ENCODE measurements at regions not wholly inside any gene's neighbourhood (a gene's known extent, or its start where the extent isn't known, plus 50 kb on each side); places are given as distances from the start of the nearest gene placed in this dataset.

DNA sequence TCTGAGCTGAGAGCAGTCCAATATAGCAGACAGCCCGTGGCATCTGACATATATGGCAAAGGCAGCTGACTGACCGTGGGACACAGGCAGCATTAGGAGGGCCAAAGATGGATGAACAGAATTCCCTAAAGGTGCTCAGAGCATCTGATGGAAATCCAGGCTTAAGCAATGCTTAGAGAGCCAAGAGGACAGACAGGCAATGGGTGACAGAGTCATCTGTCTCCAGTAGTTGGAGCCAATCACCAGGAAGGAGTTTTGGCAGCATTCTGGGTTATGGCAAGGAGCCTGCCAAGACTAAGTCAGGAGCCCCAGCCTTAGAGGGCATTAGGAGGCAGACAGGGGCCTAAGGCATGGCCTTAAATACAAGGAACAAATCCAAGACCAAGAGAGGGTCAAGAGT, 153.3 kb upstream of the USP9X start:
- in situ Hi-C loops (cut with MboI), result no loop called here
- no peaks in the 10 kb centered on the region for H4K20me1 ChIP-seq (ENCODE audit: control insufficient read depth, insufficient read depth)
- SMC1A ChIA-PET (ENCODE audit: uncharacterized antibody, unreplicated experiment), result interaction anchor here (1.1 to 1.3 kb wide), 2 partner anchors 11 to 12 kb away, joined by 3 read pairs; no protein-coding TSS in a partner anchor
- H3K79me2 ChIP-seq (ENCODE audit: control insufficient read depth, insufficient read depth, low read length), result no peaks in the 10 kb centered on the region
- H3K4me2 ChIP-seq (ENCODE audit: control insufficient read depth, insufficient read depth), result no peak overlapping the region
- BruUV-seq (replicated peaks), result no TSS peak
- ATAC-seq, result peak; percentile 61
- H3K36me3 ChIP-seq (ENCODE audit: control insufficient read depth in 2 of 2, insufficient read depth in 2 of 2, low read length in 1 of 2), result no peaks in the 10 kb centered on the region
- no peak overlapping the region for H3K4me3 ChIP-seq
- no peak overlapping the region for H3K9ac ChIP-seq (ENCODE audit: control insufficient read depth, insufficient read depth, low read length)
- H3K4me1 ChIP-seq (ENCODE audit: control insufficient read depth, insufficient read depth, low read length), result peaks cover 6% of the 10 kb centered on the region
- peaks cover 8% of the 10 kb centered on the region; the same call in 2 of the 3 replicates for H3K9me3 ChIP-seq (replicated peaks; ENCODE audit: control insufficient read depth, insufficient read depth, low read length)
- FAIRE-seq, result no peak
- H3K27ac ChIP-seq (ENCODE audit: control insufficient read depth, insufficient read depth), result no peak overlapping the region
- POLR2A ChIA-PET, result no interaction called here
- RAD21 ChIA-PET (ENCODE audit: unreplicated experiment), result interaction anchor here (0.9 to 2.0 kb wide), 3 partner anchors 11 to 183 kb away, joined by 3 to 5 read pairs (median 3); no protein-coding TSS in a partner anchor
- no peak overlapping the region for H2AFZ ChIP-seq (ENCODE audit: control insufficient read depth, low read depth, low read length)
- WGBS (ENCODE audit: insufficient coverage, insufficient replicate concordance, low lambda C conversion rate, missing lambda C conversion rate), result 34% methylated on average over 2 of the region's 2 CpGs
- CTCF ChIA-PET, result interaction anchor here (1.5 to 1.8 kb wide), 2 partner anchors 54 to 183 kb away, joined by 5 to 7 read pairs; no protein-coding TSS in a partner anchor
- H3K27me3 ChIP-seq (replicated peaks in 1 of 2; ENCODE audit: control insufficient read depth in 2 of 2, insufficient read depth in 2 of 2, low read length in 1 of 2), result no peaks in the 10 kb centered on the region; a peak in 1 of 4 replicates
- TF ChIP-seq CREB1 (IDR thresholded peaks at IDR 0.05; ENCODE audit: low read depth), result peak; percentile 41; the same call in 1 of the 2 replicates
- TF ChIP-seq, protein P1, sequence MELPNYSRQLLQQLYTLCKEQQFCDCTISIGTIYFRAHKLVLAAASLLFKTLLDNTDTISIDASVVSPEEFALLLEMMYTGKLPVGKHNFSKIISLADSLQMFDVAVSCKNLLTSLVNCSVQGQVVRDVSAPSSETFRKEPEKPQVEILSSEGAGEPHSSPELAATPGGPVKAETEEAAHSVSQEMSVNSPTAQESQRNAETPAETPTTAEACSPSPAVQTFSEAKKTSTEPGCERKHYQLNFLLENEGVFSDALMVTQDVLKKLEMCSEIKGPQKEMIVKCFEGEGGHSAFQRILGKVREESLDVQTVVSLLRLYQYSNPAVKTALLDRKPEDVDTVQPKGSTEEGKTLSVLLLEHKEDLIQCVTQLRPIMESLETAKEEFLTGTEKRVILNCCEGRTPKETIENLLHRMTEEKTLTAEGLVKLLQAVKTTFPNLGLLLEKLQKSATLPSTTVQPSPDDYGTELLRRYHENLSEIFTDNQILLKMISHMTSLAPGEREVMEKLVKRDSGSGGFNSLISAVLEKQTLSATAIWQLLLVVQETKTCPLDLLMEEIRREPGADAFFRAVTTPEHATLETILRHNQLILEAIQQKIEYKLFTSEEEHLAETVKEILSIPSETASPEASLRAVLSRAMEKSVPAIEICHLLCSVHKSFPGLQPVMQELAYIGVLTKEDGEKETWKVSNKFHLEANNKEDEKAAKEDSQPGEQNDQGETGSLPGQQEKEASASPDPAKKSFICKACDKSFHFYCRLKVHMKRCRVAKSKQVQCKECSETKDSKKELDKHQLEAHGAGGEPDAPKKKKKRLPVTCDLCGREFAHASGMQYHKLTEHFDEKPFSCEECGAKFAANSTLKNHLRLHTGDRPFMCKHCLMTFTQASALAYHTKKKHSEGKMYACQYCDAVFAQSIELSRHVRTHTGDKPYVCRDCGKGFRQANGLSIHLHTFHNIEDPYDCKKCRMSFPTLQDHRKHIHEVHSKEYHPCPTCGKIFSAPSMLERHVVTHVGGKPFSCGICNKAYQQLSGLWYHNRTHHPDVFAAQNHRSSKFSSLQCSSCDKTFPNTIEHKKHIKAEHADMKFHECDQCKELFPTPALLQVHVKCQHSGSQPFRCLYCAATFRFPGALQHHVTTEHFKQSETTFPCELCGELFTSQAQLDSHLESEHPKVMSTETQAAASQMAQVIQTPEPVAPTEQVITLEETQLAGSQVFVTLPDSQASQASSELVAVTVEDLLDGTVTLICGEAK (IDR thresholded peaks at IDR 0.05; ENCODE audit: borderline replicate concordance), result no peak
- TF ChIP-seq RFX5 (IDR thresholded peaks at IDR 0.05; ENCODE audit: low read depth, low read length), result peak; percentile 69
- intact Hi-C loops (cut with micrococcal nuclease; ENCODE audit: unreplicated experiment), result no loop called here
- no peak for DNase-seq (ENCODE audit: low read depth, low spot score)
